ENCODE measurements at regions not wholly inside any gene's neighbourhood (a gene's known extent, or its start where the extent isn't known, plus 50 kb on each side); places are given as distances from the start of the nearest gene placed in this dataset.

GRCh38 chr2:101534149-101534611, 59.3 kb upstream of the RFX8 start:
- DNase-seq (ENCODE audit: low read depth), result no peak
- no peak for TF ChIP-seq CTCF (conservative IDR thresholded peaks at IDR 0.05; ENCODE audit: low read depth, low read length)
- H3K4me3 ChIP-seq (ENCODE audit: low read length), result no peak overlapping the region

DNA sequence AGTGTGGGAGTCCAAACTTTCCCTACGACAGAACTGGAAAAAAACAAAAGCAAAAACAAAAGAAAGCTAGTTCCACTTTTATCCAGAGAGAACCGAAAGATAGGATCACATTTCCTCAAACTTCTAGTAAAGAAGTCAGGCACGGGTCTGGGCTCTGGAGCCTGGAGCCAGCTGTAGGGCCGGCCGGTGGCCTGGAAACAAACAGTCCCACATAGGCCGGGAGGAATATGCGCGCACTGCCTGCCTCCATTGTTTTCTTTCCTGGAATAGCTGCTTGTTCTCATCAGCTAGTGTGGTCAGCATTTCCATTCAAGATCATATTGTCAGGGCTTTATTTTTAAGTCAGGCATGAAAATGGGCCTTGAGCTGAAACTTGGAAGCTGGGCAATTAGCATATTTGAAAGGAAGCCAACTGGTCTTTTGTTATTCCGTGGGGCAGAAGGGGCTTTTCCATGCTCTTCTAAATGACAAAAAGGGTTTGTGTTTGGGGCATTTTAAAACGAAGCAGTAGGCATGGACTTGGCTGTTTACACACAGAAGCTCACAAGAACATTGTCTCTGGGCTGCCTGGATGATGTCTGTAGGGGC, 58.7 kb upstream of the RFX8 start:
- TF ChIP-seq CTCF (conservative IDR thresholded peaks at IDR 0.05; ENCODE audit: low read depth, low read length), result no peak
- no peak for DNase-seq (ENCODE audit: low read depth)

GRCh38 chr2:101528501-101528900, 53.6 kb upstream of the RFX8 start:
- no peak overlapping the region for H3K4me3 ChIP-seq (ENCODE audit: low read length)
- DNase-seq (ENCODE audit: low read depth), result peak; percentile 74
- no peak for TF ChIP-seq CTCF (conservative IDR thresholded peaks at IDR 0.05; ENCODE audit: low read depth, low read length)

More for the DNA sequence above, 58.7 kb upstream of the RFX8 start:
- no peak overlapping the region for H3K4me3 ChIP-seq (ENCODE audit: low read length)

GRCh38 chr2:101524806-101525430, 50.0 kb upstream of the RFX8 start:
- no peak overlapping the region for H3K4me3 ChIP-seq (ENCODE audit: low read length)
- no peak for DNase-seq (ENCODE audit: low read depth)
- TF ChIP-seq CTCF (conservative IDR thresholded peaks at IDR 0.05; ENCODE audit: low read depth, low read length), result no peak

All from retinal pigment epithelial cell (primary cell).